HG03196 (cell line): ENCODE measurements at regions not wholly inside any gene's neighbourhood (a gene's known extent, or its start where the extent isn't known, plus 50 kb on each side); places are given as distances from the start of the nearest gene placed in this dataset.
"Not testable (repeated sequence)": the region's sequence is repeated elsewhere in the genome, so short reads cannot be mapped to it uniquely, and the experiment has no call there.

ENCODE experiments used
- ATAC-seq: cut with Tn5 transposase; IDR thresholded peaks from one replicate; pipeline ENCODE4 v1.9.1; 2021; ENCODE audit not compliant: unreplicated experiment

- ATAC-seq, result no peak
These were observed 104.7 kb upstream of the TRIM2 start for GRCh38 chr4:153099391-153100140.

- ATAC-seq, result not testable (repeated sequence)
These were observed 97.5 kb upstream of the TRIM2 start for GRCh38 chr4:153106736-153107135.

GRCh38 chr4:153107246-153107645, 97.0 kb upstream of the TRIM2 start:
- ATAC-seq, result no peak

GRCh38 chr4:153109296-153109849, 94.9 kb upstream of the TRIM2 start:
- no peak for ATAC-seq

- ATAC-seq, result no peak
These were observed 93.5 kb upstream of the TRIM2 start for GRCh38 chr4:153110739-153111138.

GRCh38 chr4:153111426-153112040, 92.7 kb upstream of the TRIM2 start:
- no peak for ATAC-seq

GRCh38 chr4:153112041-153112441, 92.2 kb upstream of the TRIM2 start:
- ATAC-seq, result no peak

GRCh38 chr4:153113061-153113837, 91.0 kb upstream of the TRIM2 start:
- no peak for ATAC-seq

- ATAC-seq, result no peak
These were observed 90.5 kb upstream of the TRIM2 start for GRCh38 chr4:153113838-153114105.

- no peak for ATAC-seq
These were observed 89.4 kb upstream of the TRIM2 start for GRCh38 chr4:153114771-153115321.

- ATAC-seq, result peak; percentile 86
These were observed 88.6 kb upstream of the TRIM2 start for GRCh38 chr4:153115322-153116290.

GRCh38 chr4:153116291-153116680, 88.0 kb upstream of the TRIM2 start:
- ATAC-seq, result no peak

GRCh38 chr4:153116801-153117200, 87.4 kb upstream of the TRIM2 start:
- no peak for ATAC-seq

- no peak for ATAC-seq
These were observed 86.7 kb upstream of the TRIM2 start for GRCh38 chr4:153117554-153117953.

- no peak for ATAC-seq
These were observed 84.6 kb upstream of the TRIM2 start for GRCh38 chr4:153119626-153120025.

GRCh38 chr4:153120235-153120634, 84.0 kb upstream of the TRIM2 start:
- ATAC-seq, result no peak

- no peak for ATAC-seq
These were observed 81.4 kb upstream of the TRIM2 start for GRCh38 chr4:153122855-153123254.

- no peak for ATAC-seq
These were observed 78.1 kb upstream of the TRIM2 start for GRCh38 chr4:153126137-153126536.

- peak; percentile 80 for ATAC-seq
These were observed 76.3 kb upstream of the TRIM2 start for GRCh38 chr4:153127760-153128494.

GRCh38 chr4:153131596-153131995, 72.6 kb upstream of the TRIM2 start:
- ATAC-seq, result no peak
